ENCODE measurements at regions not wholly inside any gene's neighbourhood (a gene's known extent, or its start where the extent isn't known, plus 50 kb on each side); places are given as distances from the start of the nearest gene placed in this dataset.

GRCh38 chr10:130567011-130567410, 430.8 kb downstream of the GLRX3 start:
- TF ChIP-seq, protein P1, sequence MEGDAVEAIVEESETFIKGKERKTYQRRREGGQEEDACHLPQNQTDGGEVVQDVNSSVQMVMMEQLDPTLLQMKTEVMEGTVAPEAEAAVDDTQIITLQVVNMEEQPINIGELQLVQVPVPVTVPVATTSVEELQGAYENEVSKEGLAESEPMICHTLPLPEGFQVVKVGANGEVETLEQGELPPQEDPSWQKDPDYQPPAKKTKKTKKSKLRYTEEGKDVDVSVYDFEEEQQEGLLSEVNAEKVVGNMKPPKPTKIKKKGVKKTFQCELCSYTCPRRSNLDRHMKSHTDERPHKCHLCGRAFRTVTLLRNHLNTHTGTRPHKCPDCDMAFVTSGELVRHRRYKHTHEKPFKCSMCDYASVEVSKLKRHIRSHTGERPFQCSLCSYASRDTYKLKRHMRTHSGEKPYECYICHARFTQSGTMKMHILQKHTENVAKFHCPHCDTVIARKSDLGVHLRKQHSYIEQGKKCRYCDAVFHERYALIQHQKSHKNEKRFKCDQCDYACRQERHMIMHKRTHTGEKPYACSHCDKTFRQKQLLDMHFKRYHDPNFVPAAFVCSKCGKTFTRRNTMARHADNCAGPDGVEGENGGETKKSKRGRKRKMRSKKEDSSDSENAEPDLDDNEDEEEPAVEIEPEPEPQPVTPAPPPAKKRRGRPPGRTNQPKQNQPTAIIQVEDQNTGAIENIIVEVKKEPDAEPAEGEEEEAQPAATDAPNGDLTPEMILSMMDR (IDR thresholded peaks at IDR 0.05) = no peak
- TF ChIP-seq POLR2A (IDR thresholded peaks at IDR 0.05) = no peak
